PC-3 (cell line): ENCODE measurements at regions not wholly inside any gene's neighbourhood (a gene's known extent, or its start where the extent isn't known, plus 50 kb on each side); places are given as distances from the start of the nearest gene placed in this dataset.

Experiments used
- ATAC-seq: fragments of 200-7000 bp; cut with Tn5 transposase; 2 replicates; pipeline ENCODE4 v1.9.1; 2020; ENCODE audit warnings: mild to moderate bottlenecking, moderate library complexity
- BruUV-seq: library from RNA; stranded (reverse); fragments of 400-500 nt; replicated peaks from 2 replicates; lab custom pipeline; 2021; lab: Mats Ljungman, UMichigan
- CTCF ChIA-PET: fragments of 300-600 bp; sonication (Branson Sonifier 250); formaldehyde crosslinking; loops from one replicate; lab custom pipeline; 2022; ENCODE audit warnings: antibody characterized with exemption; lab: Charles Lee
- POLR2A ChIA-PET: fragments of 300-600 bp; sonication (Branson Sonifier 250); formaldehyde crosslinking; loops from one replicate; lab custom pipeline; 2022; ENCODE audit warnings: antibody characterized with exemption; ENCODE audit not compliant: unreplicated experiment; lab: Charles Lee
- DNase-seq: peaks from one replicate; pipeline ENCODE4 v3.0.0-alpha.2; 2015
- H2AFZ ChIP-seq: fragments of 300-600 bp; sonication (generic); 2 replicates; pipeline ENCODE4 v1.6.0; 2016; ENCODE audit warnings: antibody characterized with exemption, low read length
- H3F3A ChIP-seq: fragments of 300-600 bp; sonication (generic); one replicate; pipeline ENCODE4 v1.6.0; 2017; ENCODE audit warnings: antibody characterized with exemption, low read length, control low read depth, mild to moderate bottlenecking; ENCODE audit not compliant: unreplicated experiment
- H3K27ac ChIP-seq: fragments of 300-600 bp; sonication (generic); 2 replicates; pipeline ENCODE4 v1.5.1; 2016; ENCODE audit warnings: mild to moderate bottlenecking, low read length
- H3K27me3 ChIP-seq: fragments of 300-600 bp; sonication (generic); 2 replicates; pipeline ENCODE4 v1.6.1; 2016; ENCODE audit warnings: low read length, mixed read lengths
- H3K36me3 ChIP-seq: fragments of 300-600 bp; sonication (generic); 2 replicates; pipeline ENCODE4 v1.6.1; 2016; ENCODE audit warnings: low read depth, mixed run types, low read length, mixed read lengths
- H3K4me1 ChIP-seq: fragments of 300-600 bp; sonication (generic); 2 replicates; pipeline ENCODE4 v1.5.1; 2016; ENCODE audit warnings: low read length; ENCODE audit not compliant: insufficient read depth
- H3K4me2 ChIP-seq: fragments of 300-600 bp; sonication (generic); 2 replicates; pipeline ENCODE4 v1.6.0; 2016; ENCODE audit warnings: low read length
- H3K4me3 ChIP-seq: fragments of 300-600 bp; sonication (generic); 2 replicates; pipeline ENCODE4 v1.5.1; 2016; ENCODE audit warnings: mild to moderate bottlenecking, low read length, mixed read lengths
- H3K79me2 ChIP-seq: fragments of 300-600 bp; sonication (generic); 2 replicates; pipeline ENCODE4 v1.6.1; 2017; ENCODE audit warnings: low read length, mixed read lengths
- H3K9ac ChIP-seq: fragments of 300-600 bp; sonication (generic); 2 replicates; pipeline ENCODE4 v1.6.0; 2016; ENCODE audit warnings: mild to moderate bottlenecking, low read length
- H3K9me2 ChIP-seq: fragments of 300-600 bp; sonication (generic); replicated peaks from 2 replicates; pipeline ENCODE4 v1.6.1; 2016; ENCODE audit warnings: mixed run types, low read length, mixed read lengths
- H3K9me3 ChIP-seq: fragments of 300-600 bp; sonication (generic); 2 replicates; pipeline ENCODE4 v1.6.1; 2016; ENCODE audit warnings: low read length, mixed read lengths
- H4K20me1 ChIP-seq: fragments of 300-600 bp; sonication (generic); 2 replicates; pipeline ENCODE4 v1.6.1; 2016; ENCODE audit warnings: low read length, mixed read lengths
- CTCF ChIP-seq: fragments of 300-600 bp; sonication (generic); conservative IDR thresholded peaks from 2 replicates; pipeline ENCODE4 v1.5.1; 2017; ENCODE audit warnings: antibody characterized with exemption, low read depth, mild to moderate bottlenecking, low read length
- EZH2 ChIP-seq: fragments of 300-600 bp; sonication (generic); IDR thresholded peaks from one replicate; pipeline ENCODE4 v1.6.1; 2017; ENCODE audit warnings: antibody characterized with exemption, mild to moderate bottlenecking, low read length; ENCODE audit not compliant: unreplicated experiment
- EZH2phosphoT487 ChIP-seq: fragments of 300-600 bp; sonication (generic); IDR thresholded peaks from 2 replicates; pipeline ENCODE4 v1.6.1; 2018; ENCODE audit warnings: mild to moderate bottlenecking, antibody characterized with exemption, low read length, borderline replicate concordance
- intact Hi-C: fragments of 100-400 bp; cut with micrococcal nuclease; formaldehyde crosslinking; loops from 2 replicates; pipeline ENCODE4 v1.9.0; 2023

- Histone ChIP-seq H4K20me1 (no peaks in the 10 kb centered on the region), H3K27me3 (no peaks in the 10 kb centered on the region), H2AFZ (no peak overlapping the region), H3K9ac (no peak overlapping the region), H3K4me1 (no peaks in the 10 kb centered on the region), H3K4me3 (no peak overlapping the region), H3K9me2 (no peaks in the 10 kb centered on the region), H3K4me2 (no peak overlapping the region), H3K36me3 (no peaks in the 10 kb centered on the region), H3F3A (no peaks in the 10 kb centered on the region), H3K9me3 (no peaks in the 10 kb centered on the region), H3K27ac (no peak overlapping the region), H3K79me2 (no peaks in the 10 kb centered on the region)
- ATAC-seq (no peak), DNase-seq (no peak)
- TF ChIP-seq EZH2 (no peak), CTCF (no peak), EZH2phosphoT487 (no peak)
- ChIA-PET CTCF (no interaction called here), POLR2A (no interaction called here)
- BruUV-seq = no TSS peak
- intact Hi-C loops = no loop called here
Measured at GRCh38 chr6:164208371-164208770, 793.9 kb downstream of the QKI start.

- intact Hi-C loops = no loop called here
- Histone ChIP-seq H3K79me2 (no peaks in the 10 kb centered on the region), H3K27me3 (no peaks in the 10 kb centered on the region), H3K9me3 (no peaks in the 10 kb centered on the region), H3F3A (no peaks in the 10 kb centered on the region), H3K27ac (no peak overlapping the region), H3K4me3 (no peak overlapping the region), H4K20me1 (no peaks in the 10 kb centered on the region), H3K9me2 (no peaks in the 10 kb centered on the region), H3K9ac (no peak overlapping the region), H3K4me2 (no peak overlapping the region), H2AFZ (no peak overlapping the region), H3K36me3 (no peaks in the 10 kb centered on the region), H3K4me1 (no peaks in the 10 kb centered on the region)
- ATAC-seq (no peak), DNase-seq (no peak)
- TF ChIP-seq EZH2phosphoT487 = no peak
- TF ChIP-seq CTCF = no peak
- TF ChIP-seq EZH2 = no peak
- BruUV-seq = no TSS peak
- ChIA-PET POLR2A (no interaction called here), CTCF (no interaction called here)
Measured at GRCh38 chr6:164206807-164207423, 792.4 kb downstream of the QKI start.

- Histone ChIP-seq H3K9me3 (no peaks in the 10 kb centered on the region), H3K9ac (no peak overlapping the region), H4K20me1 (no peaks in the 10 kb centered on the region), H3K27ac (no peak overlapping the region), H3K27me3 (no peaks in the 10 kb centered on the region), H3K4me3 (no peak overlapping the region), H3F3A (no peaks in the 10 kb centered on the region), H2AFZ (no peak overlapping the region), H3K4me1 (no peaks in the 10 kb centered on the region), H3K36me3 (no peaks in the 10 kb centered on the region), H3K79me2 (no peaks in the 10 kb centered on the region), H3K9me2 (no peaks in the 10 kb centered on the region), H3K4me2 (no peak overlapping the region)
- POLR2A ChIA-PET = no interaction called here
- no TSS peak for BruUV-seq
- CTCF ChIA-PET = no interaction called here
- no peak for ATAC-seq
- TF ChIP-seq EZH2phosphoT487 (no peak), EZH2 (no peak)
- DNase-seq = no peak
- intact Hi-C loops = no loop called here
Measured at GRCh38 chr6:164200071-164200470, 785.6 kb downstream of the QKI start.
